Left lung (tissue), 4 donors: ENCODE measurements at regions not wholly inside any gene's neighbourhood (a gene's known extent, or its start where the extent isn't known, plus 50 kb on each side); places are given as distances from the start of the nearest gene placed in this dataset.
A peak's percentile ranks its signal among the peaks of the same experiment; 100 is the strongest.

ENCODE experiments used
- ATAC-seq: fragments of 200-7000 bp; cut with Tn5 transposase; one replicate; pipeline ENCODE4 v1.9.1; 2020; ENCODE audit warnings: moderate library complexity
- DNase-seq, 4 donors: peaks; one replicate each; pipeline ENCODE4 v3.0.0-alpha.2; 2013 to 2020
- H3K27ac ChIP-seq, 2 donors: fragments of 200-600 bp; sonication (generic) in 1 of 2; one replicate each; pipeline versions ENCODE4 v1.5.0 to v1.8.0; 2020 to 2021
- H3K27me3 ChIP-seq, 2 donors: fragments of 200-600 bp; sonication (generic) in 1 of 2; one replicate each; pipeline versions ENCODE4 v1.5.0 to v1.8.0; 2020 to 2021
- H3K36me3 ChIP-seq, 2 donors: fragments of 200-600 bp; sonication (generic) in 1 of 2; one replicate each; pipeline versions ENCODE4 v1.5.0 to v1.8.0; 2020 to 2021
- H3K4me1 ChIP-seq, 2 donors: fragments of 200-600 bp; one replicate each; pipeline ENCODE4 v1.8.0; 2021
- H3K4me3 ChIP-seq, 2 donors: fragments of 200-600 bp; sonication (generic) in 1 of 2; one replicate each; pipeline versions ENCODE4 v1.5.0 to v1.8.0; 2020 to 2021; ENCODE audit warnings: mild to moderate bottlenecking in 1 of 2
- H3K9me3 ChIP-seq, 2 donors: fragments of 200-600 bp; sonication (generic) in 1 of 2; one replicate each; pipeline versions ENCODE4 v1.5.0 to v1.8.0; 2020 to 2021
- intact Hi-C, 2 donors: fragments of 100-400 bp; cut with DNase I; formaldehyde crosslinking; loops; one replicate each; pipeline versions ENCODE4 v1.11.2 to v1.14.2; 2022
- TF ChIP-seq, protein P1 (sequence below), 2 donors: fragments of 200-600 bp; sonication (generic) in 1 of 2; IDR thresholded peaks; one replicate each; pipeline versions ENCODE4 v1.5.0 to v1.8.0; 2021; ENCODE audit warnings: antibody characterized with exemption in 2 of 2
- donor health status: DM: no; HTN: yes; CAD: no.
- donor health status: DM: no; HTN: no; CAD: no.

GRCh38 chr2:120482334-120482733 is 136.4 kb downstream of the INHBB start:
- intact Hi-C loops: no loop called here
- no peaks in the 10 kb centered on the region for H3K36me3 ChIP-seq
- no peaks in the 10 kb centered on the region for H3K27me3 ChIP-seq
- ATAC-seq: no peak
- DNase-seq: peak in 1 of 4 donors; percentile 8
- H3K4me3 ChIP-seq: no peak overlapping the region
- H3K4me1 ChIP-seq: no peaks in the 10 kb centered on the region
- TF ChIP-seq, protein P1, sequence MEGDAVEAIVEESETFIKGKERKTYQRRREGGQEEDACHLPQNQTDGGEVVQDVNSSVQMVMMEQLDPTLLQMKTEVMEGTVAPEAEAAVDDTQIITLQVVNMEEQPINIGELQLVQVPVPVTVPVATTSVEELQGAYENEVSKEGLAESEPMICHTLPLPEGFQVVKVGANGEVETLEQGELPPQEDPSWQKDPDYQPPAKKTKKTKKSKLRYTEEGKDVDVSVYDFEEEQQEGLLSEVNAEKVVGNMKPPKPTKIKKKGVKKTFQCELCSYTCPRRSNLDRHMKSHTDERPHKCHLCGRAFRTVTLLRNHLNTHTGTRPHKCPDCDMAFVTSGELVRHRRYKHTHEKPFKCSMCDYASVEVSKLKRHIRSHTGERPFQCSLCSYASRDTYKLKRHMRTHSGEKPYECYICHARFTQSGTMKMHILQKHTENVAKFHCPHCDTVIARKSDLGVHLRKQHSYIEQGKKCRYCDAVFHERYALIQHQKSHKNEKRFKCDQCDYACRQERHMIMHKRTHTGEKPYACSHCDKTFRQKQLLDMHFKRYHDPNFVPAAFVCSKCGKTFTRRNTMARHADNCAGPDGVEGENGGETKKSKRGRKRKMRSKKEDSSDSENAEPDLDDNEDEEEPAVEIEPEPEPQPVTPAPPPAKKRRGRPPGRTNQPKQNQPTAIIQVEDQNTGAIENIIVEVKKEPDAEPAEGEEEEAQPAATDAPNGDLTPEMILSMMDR (IDR thresholded peaks at IDR 0.05): no peak
- no peak overlapping the region for H3K27ac ChIP-seq
- H3K9me3 ChIP-seq: no peaks in the 10 kb centered on the region

- no peak for ATAC-seq
- TF ChIP-seq, protein P1 (IDR thresholded peaks at IDR 0.05): no peak
Measured at GRCh38 chr2:120483355-120483754, 137.4 kb downstream of the INHBB start.

DNA sequence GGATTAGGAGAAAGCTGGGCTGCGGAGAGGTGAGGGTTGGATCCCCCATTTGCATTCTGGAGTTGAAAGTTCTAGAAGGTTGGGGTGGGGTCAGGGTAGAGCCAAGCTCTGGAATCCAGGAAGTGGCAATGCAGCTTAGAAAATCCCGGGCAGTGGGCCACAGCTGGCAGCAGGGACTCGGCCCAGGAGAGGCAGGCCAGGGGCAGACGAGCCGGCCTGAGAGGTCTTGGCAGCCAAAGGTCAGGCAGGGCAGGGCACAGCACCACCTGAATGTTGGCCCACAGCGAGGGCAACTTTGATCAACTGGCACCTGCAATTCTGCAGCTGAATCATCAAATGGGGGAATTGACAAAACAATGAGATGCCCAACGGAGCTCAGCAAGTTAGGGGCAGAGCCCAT is 139.2 kb downstream of the INHBB start:
- Histone ChIP-seq H3K27ac (no peak overlapping the region), H3K4me1 (no peaks in the 10 kb centered on the region), H3K27me3 (no peaks in the 10 kb centered on the region), H3K4me3 (no peak overlapping the region), H3K36me3 (no peaks in the 10 kb centered on the region), H3K9me3 (no peaks in the 10 kb centered on the region)
- TF ChIP-seq, protein P1 (IDR thresholded peaks at IDR 0.05): no peak
- no peak for ATAC-seq
- no peak for DNase-seq
- intact Hi-C loops: no loop called here

More at GRCh38 chr2:120483355-120483754, 137.4 kb downstream of the INHBB start:
- peak in 1 of 4 donors; percentile 19 for DNase-seq
- Histone ChIP-seq H3K27ac (no peak overlapping the region), H3K36me3 (no peaks in the 10 kb centered on the region), H3K27me3 (no peaks in the 10 kb centered on the region), H3K4me1 (no peaks in the 10 kb centered on the region), H3K4me3 (no peak overlapping the region), H3K9me3 (no peaks in the 10 kb centered on the region)
- intact Hi-C loops: no loop called here

DNA sequence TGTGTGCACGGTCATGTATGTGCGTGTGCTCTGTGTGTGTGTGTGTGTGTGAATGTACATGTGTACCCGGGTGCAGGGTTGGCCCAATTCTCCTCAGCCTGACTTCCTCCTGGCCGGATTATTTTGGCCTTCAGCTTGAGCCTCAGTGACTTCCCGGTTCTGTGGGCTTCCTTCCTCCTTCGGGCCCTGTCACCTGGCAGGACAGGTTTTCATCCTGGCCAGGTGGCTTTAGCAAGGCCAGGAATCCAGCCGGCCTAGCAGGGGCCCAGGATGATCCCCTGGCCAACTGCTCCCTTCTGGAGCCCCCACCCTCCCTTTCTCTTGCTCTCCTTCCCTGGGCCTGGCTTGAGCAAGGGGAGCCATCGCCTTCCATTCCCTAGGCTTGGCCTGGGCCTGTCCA is 140.5 kb downstream of the INHBB start:
- Histone ChIP-seq H3K9me3 (no peaks in the 10 kb centered on the region), H3K4me3 (no peak overlapping the region), H3K27me3 (no peaks in the 10 kb centered on the region), H3K4me1 (no peaks in the 10 kb centered on the region), H3K36me3 (no peaks in the 10 kb centered on the region), H3K27ac (no peak overlapping the region)
- TF ChIP-seq, protein P1 (IDR thresholded peaks at IDR 0.05): no peak
- DNase-seq: no peak
- ATAC-seq: no peak
- intact Hi-C loops: no loop called here

GRCh38 chr2:120486946-120487345 is 141.0 kb downstream of the INHBB start:
- DNase-seq (no peak), ATAC-seq (no peak)
- H3K9me3 ChIP-seq: no peaks in the 10 kb centered on the region
- intact Hi-C loops: no loop called here
- H3K27ac ChIP-seq: no peak overlapping the region
- H3K4me1 ChIP-seq: no peaks in the 10 kb centered on the region
- TF ChIP-seq, protein P1 (IDR thresholded peaks at IDR 0.05): no peak
- H3K27me3 ChIP-seq: no peaks in the 10 kb centered on the region
- no peak overlapping the region for H3K4me3 ChIP-seq
- no peaks in the 10 kb centered on the region for H3K36me3 ChIP-seq
